Lower lobe of right lung (tissue), 2 donors: ENCODE measurements at regions not wholly inside any gene's neighbourhood (a gene's known extent, or its start where the extent isn't known, plus 50 kb on each side); places are given as distances from the start of the nearest gene placed in this dataset.

Experiments
- ATAC-seq, 2 donors: fragments of 200-7000 bp; cut with Tn5 transposase; one replicate each; pipeline ENCODE4 v1.9.1; 2020 to 2022; ENCODE audit warnings: mild to moderate bottlenecking in 2 of 2, moderate library complexity in 2 of 2
- DNase-seq: peaks from one replicate; pipeline ENCODE4 v3.0.0-alpha.2; 2020
- H3K27ac ChIP-seq: fragments of 200-600 bp; one replicate; pipeline ENCODE4 v1.8.0; 2022
- H3K27me3 ChIP-seq: fragments of 200-600 bp; one replicate; pipeline ENCODE4 v1.8.0; 2022; ENCODE audit warnings: low read depth
- H3K36me3 ChIP-seq: fragments of 200-600 bp; one replicate; pipeline ENCODE4 v1.8.0; 2022; ENCODE audit warnings: mild to moderate bottlenecking
- H3K4me1 ChIP-seq: fragments of 200-600 bp; one replicate; pipeline ENCODE4 v1.8.0; 2022
- H3K4me3 ChIP-seq: fragments of 200-600 bp; one replicate; pipeline ENCODE4 v1.8.0; 2022; ENCODE audit warnings: mild to moderate bottlenecking
- H3K9me3 ChIP-seq: fragments of 200-600 bp; one replicate; pipeline ENCODE4 v1.8.0; 2022
- CTCF ChIP-seq: fragments of 200-600 bp; IDR thresholded peaks from one replicate; pipeline ENCODE4 v1.8.0; 2022; ENCODE audit warnings: antibody characterized with exemption, mild to moderate bottlenecking
- intact Hi-C: fragments of 100-400 bp; cut with DNase I; formaldehyde crosslinking; loops from one replicate; pipeline ENCODE4 v1.11.0; 2022
- donor health status: DM: no; HTN: yes; CAD: no; lungs with severe emphysema.

DNA sequence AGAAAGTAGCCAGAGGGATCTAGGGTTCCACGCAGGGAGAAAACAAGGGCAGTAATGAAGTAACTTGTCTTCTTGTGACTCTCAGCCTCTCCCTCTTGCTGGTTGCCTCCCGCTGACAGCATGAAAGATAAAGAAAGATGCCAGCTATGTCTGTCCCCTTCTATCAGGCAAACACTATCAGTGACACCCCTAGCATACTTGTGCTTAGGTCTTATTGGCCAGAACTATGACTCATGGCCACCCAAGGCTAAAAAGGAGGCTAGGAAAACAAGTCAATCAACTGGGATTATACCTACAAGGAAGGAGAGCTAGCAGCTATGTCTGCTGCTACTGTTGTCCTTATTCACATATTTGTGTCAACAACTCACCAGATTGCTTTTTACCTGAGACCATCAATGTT is 206.8 kb upstream of the SOX4 start:
- ATAC-seq (no peak), DNase-seq (no peak)
- Histone ChIP-seq H3K9me3 (no peaks in the 10 kb centered on the region), H3K27ac (no peak overlapping the region), H3K4me3 (no peak overlapping the region), H3K27me3 (no peaks in the 10 kb centered on the region), H3K4me1 (no peaks in the 10 kb centered on the region), H3K36me3 (no peaks in the 10 kb centered on the region)
- intact Hi-C loops: no loop called here
- no peak for TF ChIP-seq CTCF

- intact Hi-C loops: no loop called here
- no peak overlapping the region for H3K4me3 ChIP-seq
These were observed 202.9 kb upstream of the SOX4 start for GRCh38 chr6:21390532-21391213.

GRCh38 chr6:21392177-21392576 is 201.4 kb upstream of the SOX4 start:
- no peak for TF ChIP-seq CTCF
- intact Hi-C loops: no loop called here
- no peak for ATAC-seq

More at GRCh38 chr6:21390532-21391213, 202.9 kb upstream of the SOX4 start:
- no peaks in the 10 kb centered on the region for H3K36me3 ChIP-seq
- no peaks in the 10 kb centered on the region for H3K27me3 ChIP-seq
- ATAC-seq: no peak
- DNase-seq: no peak
- H3K27ac ChIP-seq: no peak overlapping the region
- H3K9me3 ChIP-seq: no peaks in the 10 kb centered on the region
- H3K4me1 ChIP-seq: no peaks in the 10 kb centered on the region
- TF ChIP-seq CTCF: no peak

DNA sequence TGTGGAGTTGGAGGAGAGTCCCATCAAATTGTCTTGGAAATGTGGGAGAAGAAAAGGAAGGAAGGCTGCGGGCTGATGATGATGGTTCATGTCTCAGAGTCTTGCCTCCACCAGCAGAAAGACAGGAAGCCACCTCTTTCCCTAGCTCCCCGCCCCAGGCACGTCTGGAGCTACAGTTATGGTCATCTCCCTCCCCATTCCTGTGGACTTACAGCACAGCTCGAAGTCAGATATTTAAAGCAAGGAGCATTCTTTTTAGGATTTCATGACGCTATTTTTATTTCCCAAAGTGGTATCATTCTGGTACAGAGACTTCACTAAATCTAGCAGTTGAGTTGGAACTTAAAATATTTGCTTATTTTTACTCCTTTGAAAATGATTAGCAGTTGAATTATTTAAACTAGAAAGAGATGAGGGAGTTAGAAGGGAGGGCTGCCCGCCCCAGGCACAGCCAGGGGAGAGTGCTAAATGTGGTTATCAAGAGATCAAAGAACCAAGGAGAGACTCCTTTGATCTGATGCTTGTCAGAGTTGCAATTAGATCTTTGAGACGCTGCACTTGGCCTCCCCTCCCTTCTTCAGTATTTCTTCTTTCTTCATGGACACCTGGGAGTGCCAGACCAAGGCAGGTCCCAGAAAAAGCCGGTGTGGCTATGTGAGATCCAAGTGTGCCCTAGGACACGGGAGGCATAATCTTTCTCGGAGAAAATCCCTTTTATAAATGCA is 199.9 kb upstream of the SOX4 start:
- Histone ChIP-seq H3K4me1 (no peaks in the 10 kb centered on the region), H3K27ac (no peak overlapping the region), H3K27me3 (no peaks in the 10 kb centered on the region), H3K36me3 (no peaks in the 10 kb centered on the region), H3K4me3 (no peak overlapping the region), H3K9me3 (no peaks in the 10 kb centered on the region)
- DNase-seq: no peak
- no peak for ATAC-seq
- intact Hi-C loops: no loop called here
- no peak for TF ChIP-seq CTCF

More at GRCh38 chr6:21392177-21392576, 201.4 kb upstream of the SOX4 start:
- H3K4me1 ChIP-seq: no peaks in the 10 kb centered on the region
- DNase-seq: no peak
- no peaks in the 10 kb centered on the region for H3K36me3 ChIP-seq
- no peaks in the 10 kb centered on the region for H3K9me3 ChIP-seq
- no peaks in the 10 kb centered on the region for H3K27me3 ChIP-seq
- H3K4me3 ChIP-seq: no peak overlapping the region
- H3K27ac ChIP-seq: no peak overlapping the region

DNA sequence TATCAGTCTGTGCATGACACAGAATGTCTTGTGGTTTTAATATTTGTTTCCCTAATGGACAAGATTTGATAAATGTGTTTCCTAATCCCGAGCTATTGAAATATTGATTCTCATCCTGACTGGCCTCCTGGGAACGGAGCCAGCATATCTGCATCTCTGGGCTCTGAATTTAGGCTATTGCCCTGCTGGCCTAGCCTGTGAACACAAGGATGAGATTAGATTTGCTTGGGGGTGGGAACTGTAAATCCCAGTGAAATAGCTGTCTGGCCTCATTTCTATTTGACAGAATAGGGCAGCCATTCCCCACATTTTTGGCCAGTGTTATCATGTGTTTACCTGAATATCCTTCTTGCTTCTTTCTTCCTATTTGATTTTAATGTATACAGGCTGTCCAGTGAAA is 198.4 kb upstream of the SOX4 start:
- intact Hi-C loops: no loop called here
- Histone ChIP-seq H3K4me3 (no peak overlapping the region), H3K36me3 (no peaks in the 10 kb centered on the region), H3K9me3 (no peaks in the 10 kb centered on the region), H3K4me1 (no peaks in the 10 kb centered on the region), H3K27me3 (no peaks in the 10 kb centered on the region), H3K27ac (no peak overlapping the region)
- no peak for TF ChIP-seq CTCF
- no peak for DNase-seq
- no peak for ATAC-seq
